GM13976 (cell line): ENCODE measurements at regions not wholly inside any gene's neighbourhood (a gene's known extent, or its start where the extent isn't known, plus 50 kb on each side); places are given as distances from the start of the nearest gene placed in this dataset.

Experiments
- DNase-seq: peaks from one replicate; pipeline ENCODE4 v3.0.0; 2012; ENCODE audit warnings: low spot score
- in situ Hi-C: fragments of 300-500 bp; cut with MboI; formaldehyde crosslinking; loops from one replicate; pipeline ENCODE4 v1.12.0; 2022; ENCODE audit warnings: low sequenced_read_pairs, mixed read lengths, inconsistent platforms; ENCODE audit not compliant: unreplicated experiment
- TF ChIP-seq, protein P1 (sequence below): IDR thresholded peaks from 2 replicates; pipeline ENCODE4 v1.5.1; 2012; ENCODE audit warnings: borderline replicate concordance, mild to moderate bottlenecking; ENCODE audit not compliant: insufficient read depth; ENCODE audit errors: extremely low read depth, missing control alignments, control extremely low read depth

DNA sequence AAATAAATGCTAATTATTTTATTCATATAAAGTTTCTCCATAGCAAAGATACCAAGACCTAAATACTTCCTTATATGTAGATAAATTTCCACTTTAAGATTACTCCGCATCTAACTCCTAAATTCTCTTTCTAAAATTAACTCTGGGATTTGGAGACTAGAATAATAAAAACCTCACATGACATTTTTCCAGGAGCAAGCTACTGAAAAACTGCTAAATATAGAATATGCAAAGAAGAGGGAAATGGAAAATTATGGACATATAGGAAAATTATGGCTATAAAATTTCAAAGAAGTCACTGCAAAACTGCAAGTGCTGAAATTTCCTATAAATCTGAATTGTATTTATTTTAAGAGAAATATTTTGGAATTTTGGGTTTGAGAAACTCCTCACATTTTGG, 186.2 kb downstream of the DUSP6 start:
- TF ChIP-seq, protein P1, sequence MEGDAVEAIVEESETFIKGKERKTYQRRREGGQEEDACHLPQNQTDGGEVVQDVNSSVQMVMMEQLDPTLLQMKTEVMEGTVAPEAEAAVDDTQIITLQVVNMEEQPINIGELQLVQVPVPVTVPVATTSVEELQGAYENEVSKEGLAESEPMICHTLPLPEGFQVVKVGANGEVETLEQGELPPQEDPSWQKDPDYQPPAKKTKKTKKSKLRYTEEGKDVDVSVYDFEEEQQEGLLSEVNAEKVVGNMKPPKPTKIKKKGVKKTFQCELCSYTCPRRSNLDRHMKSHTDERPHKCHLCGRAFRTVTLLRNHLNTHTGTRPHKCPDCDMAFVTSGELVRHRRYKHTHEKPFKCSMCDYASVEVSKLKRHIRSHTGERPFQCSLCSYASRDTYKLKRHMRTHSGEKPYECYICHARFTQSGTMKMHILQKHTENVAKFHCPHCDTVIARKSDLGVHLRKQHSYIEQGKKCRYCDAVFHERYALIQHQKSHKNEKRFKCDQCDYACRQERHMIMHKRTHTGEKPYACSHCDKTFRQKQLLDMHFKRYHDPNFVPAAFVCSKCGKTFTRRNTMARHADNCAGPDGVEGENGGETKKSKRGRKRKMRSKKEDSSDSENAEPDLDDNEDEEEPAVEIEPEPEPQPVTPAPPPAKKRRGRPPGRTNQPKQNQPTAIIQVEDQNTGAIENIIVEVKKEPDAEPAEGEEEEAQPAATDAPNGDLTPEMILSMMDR: no peak
- no peak for DNase-seq
- in situ Hi-C loops: no loop called here

DNA sequence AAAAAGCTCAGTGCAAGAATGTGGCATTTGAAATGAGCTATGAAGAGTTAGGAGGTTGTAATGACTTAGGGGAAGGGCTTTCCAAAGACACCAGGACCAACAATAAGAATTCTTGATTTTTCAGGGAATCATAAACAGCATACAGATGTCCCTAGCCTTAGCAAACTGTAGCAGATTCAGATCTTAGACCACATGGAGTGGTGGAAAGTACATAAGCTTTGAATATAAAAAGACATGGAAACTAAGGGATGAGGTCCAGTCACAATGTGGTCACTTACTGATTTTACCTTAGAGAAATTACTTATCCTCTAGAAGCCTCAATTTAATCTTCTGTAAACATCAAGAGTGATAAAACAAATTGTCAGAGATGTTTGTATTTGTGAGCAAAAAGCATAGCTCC, 186.6 kb downstream of the DUSP6 start:
- no peak for DNase-seq
- in situ Hi-C loops: no loop called here
- TF ChIP-seq, protein P1: no peak

DNA sequence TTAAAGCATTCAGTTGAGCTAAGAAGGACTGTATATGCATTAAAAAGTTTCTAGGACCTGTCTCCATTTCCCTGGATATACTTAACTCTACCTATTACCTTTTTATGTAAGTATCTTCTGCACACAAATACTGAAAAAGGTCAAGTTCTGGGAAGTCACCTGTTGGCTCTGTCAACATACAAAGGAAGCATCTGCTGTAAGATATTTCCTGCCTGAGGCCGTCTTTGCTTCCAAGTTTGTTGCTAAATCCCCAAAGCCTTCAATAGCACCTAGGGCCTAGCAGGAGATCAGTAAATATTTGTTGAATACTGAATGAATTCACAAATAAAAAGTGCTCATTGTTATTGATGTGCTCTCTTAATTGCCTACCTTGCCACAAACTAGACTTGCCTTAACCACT, 188.4 kb downstream of the DUSP6 start:
- no peak for DNase-seq
- TF ChIP-seq, protein P1: no peak
- in situ Hi-C loops: no loop called here

DNA sequence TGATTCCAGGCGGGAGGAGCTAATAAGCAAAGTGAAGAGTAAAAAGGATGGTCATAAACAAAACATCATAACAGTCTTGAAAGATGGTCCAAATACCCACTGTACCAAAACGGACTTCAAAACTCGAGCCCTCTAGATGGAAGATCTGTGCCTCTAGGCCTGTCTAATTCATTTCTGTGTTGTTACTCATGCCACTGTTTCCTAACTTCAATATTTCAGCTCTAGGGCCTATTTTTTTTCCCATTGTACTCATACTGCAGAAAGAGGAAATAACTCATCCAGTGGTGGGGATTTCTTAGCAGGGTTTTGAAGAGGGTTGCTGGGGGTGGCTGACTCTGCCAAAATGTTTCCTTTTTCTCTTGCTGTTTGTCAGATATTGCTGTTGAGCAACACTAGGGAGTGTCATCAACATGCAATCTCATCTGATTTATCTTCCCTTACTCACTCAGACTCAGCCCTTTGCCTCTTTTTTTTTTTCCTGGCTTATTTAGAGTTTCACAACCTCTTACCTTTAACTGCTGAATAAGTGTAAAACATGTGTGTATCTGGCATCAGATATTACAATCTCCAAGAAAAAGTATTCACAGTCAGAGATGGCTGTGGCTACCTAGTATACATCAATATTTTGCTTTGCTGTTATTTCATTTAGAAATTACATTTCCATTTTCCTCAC, 189.6 kb downstream of the DUSP6 start:
- in situ Hi-C loops: no loop called here
- TF ChIP-seq, protein P1: no peak
- no peak for DNase-seq

DNA sequence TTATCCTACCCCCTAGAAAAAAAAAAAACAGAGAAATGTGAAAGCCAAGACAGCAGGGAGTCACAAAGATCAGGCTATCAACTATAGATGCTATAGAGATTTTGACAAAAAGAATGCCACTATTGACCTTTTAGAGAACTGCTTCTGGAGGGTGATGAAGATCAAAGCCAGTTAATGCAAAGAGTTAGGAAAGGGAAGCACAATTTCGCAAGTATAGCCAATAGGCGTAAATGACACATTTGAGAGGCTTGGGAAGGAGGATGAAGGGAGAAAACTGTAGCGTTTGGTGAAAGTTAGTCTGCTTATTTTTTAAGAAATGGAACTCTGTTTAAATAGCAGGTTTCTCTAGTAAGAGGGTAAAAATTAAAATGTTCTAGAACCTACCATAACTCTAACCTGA, 190.7 kb downstream of the DUSP6 start:
- DNase-seq: no peak
- in situ Hi-C loops: no loop called here
- TF ChIP-seq, protein P1: no peak

DNA sequence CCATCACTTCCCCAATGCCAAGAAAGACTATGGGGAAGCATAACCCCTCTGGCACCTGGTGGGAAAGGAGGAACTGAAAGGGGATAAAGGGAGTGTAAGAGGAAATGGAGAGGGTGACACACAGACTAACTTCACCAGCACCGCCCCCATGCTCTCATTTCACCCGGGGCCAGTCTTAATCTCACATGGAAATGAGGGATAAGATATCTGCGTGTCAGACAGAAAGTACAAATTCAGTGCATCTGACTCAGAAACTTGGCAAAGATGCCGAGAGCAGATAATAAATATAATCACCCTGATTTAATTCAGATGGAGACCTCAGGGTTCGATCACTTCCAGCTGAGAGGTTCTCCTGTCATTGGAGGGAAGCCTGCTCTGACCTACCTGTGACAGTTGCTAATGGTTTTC, 191.6 kb downstream of the DUSP6 start:
- in situ Hi-C loops: no loop called here
- DNase-seq: no peak
- TF ChIP-seq, protein P1: no peak
